ENCODE measurements at regions not wholly inside any gene's neighbourhood (a gene's known extent, or its start where the extent isn't known, plus 50 kb on each side); places are given as distances from the start of the nearest gene placed in this dataset.

DNA sequence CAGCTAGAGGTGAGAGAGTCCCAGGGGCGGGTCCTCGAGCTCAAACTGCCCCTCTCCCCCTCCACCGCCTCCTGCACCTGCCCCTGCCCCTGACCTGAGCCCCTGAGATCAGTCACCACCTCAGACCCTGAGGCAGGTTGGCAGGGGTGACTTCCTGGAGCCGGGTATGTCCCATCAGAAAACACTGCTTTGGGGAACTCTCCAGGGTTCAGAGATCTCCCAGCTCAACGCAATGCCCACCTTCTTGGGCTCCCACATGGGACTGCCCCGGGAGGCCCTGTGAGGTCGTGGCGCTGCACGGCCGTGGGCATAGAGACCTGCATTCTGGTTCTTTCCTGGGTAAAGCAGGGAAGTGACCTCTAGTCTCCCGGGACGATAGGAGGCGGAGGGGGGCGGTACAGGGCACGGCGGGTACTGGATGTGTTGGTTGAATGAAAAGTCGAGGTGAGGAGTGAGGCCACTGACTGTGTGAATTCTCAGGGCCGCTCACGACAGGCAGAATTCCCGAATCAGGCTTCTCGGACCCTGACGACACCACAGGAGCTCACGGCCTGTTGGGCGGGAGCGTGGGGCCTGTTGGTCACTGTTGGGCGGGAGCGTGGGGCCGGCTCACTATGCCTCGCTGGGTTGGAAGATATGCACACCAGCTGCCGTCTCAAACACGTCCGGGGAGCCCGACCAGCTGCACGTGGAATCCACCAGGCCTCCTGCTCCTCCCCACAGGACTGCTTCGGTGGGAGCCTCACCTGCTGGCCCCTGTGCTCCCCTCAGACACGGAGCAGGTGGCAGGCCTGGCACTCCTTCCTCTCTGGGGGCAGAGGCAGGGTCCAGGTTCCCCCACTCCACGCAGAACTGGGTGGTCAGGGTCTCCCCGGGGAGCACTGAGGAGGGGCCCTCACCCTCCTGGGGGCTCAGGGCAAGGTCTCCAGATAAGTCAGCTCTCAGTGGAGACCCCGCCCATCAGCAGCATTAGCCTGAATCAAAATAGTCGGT, 178.0 kb upstream of the PPP1R26 start:
- no peak overlapping the region for H3K4me3 ChIP-seq (ENCODE audit: low read depth, low read length)
- no peak for TF ChIP-seq CTCF (IDR thresholded peaks at IDR 0.05; ENCODE audit: borderline replicate concordance, insufficient read depth, low read depth, low read length)

DNA sequence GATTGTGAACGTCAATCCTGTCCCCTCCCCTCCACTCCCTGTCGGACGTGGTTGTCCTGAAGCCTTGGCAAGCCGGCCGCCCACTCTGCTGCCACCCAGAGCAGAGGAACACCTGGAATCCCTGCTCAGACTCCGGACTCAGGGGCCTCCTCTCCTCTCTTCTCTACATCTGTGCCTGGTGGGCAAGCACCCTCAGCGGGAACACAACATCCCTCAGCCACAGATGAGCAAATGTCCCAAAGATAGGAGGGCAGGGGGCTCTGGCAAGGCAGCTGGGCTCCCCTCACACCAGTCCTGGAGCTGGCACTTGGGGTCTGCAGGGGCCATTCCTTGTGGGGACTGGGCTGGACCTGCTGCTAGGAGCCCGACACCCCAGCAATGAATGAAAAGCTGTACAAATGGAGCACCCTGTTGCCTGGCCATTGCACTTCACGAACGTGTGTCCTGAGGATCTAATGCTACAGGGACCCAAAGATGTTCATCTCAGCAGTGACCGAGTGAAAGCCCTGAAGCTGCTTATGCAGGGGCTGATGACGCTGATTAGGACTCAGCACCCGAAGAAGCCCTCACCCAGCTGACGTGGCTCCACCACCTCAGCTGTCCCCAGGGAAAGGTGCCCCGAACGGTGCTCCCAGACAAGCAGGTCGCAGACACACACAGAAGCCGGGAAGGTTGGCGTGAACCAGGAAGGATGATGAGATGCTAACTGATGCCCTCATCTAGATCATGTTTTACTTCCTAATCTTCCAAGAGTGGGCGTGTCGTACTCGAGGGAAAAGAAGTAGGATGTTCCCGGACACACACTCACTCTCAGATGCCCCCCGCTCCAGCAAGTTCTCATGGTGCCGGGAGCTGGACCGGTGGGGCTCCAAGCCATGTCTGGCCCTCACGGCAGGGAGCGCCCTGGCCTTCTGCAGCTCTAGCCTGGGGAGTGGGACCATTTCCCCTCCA, 177.0 kb upstream of the PPP1R26 start:
- H3K4me3 ChIP-seq (ENCODE audit: low read depth, low read length) = no peak overlapping the region
- no peak for TF ChIP-seq CTCF (IDR thresholded peaks at IDR 0.05; ENCODE audit: borderline replicate concordance, insufficient read depth, low read depth, low read length)

GRCh38 chr9:135303280-135303647, 176.3 kb upstream of the PPP1R26 start:
- no peak for TF ChIP-seq CTCF (IDR thresholded peaks at IDR 0.05; ENCODE audit: borderline replicate concordance, insufficient read depth, low read depth, low read length)
- no peak overlapping the region for H3K4me3 ChIP-seq (ENCODE audit: low read depth, low read length)

DNA sequence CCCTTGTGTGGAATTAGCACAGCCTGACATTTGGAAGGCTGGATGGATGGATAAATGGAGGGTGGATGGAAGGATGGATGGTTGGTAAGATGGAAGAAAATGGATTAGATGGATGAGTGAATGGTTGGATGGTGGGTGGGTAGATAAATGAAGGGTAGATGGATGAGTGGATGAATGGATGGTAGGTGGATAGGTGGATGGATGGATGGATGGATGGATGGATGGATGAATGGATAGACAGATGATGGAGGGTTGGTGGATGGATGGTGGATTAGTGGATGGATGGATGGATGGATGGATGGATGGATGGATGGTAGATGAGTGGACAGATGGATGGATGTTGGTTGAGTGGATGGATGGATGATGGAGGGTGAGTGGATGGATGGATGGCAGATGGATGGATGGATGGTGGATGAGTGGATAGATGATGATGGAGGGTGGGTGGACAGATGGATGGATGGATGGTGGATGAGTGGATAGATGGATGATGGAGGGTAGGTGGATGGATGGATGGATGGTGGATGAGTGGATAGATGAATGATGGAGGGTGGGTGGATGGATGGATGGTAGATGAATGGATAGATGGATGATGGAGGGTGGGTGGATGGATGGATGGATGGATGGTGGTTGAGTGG, 175.6 kb upstream of the PPP1R26 start:
- TF ChIP-seq CTCF (IDR thresholded peaks at IDR 0.05; ENCODE audit: borderline replicate concordance, insufficient read depth, low read depth, low read length) = no peak
- no peak overlapping the region for H3K4me3 ChIP-seq (ENCODE audit: low read depth, low read length)

- no peak for TF ChIP-seq CTCF (IDR thresholded peaks at IDR 0.05; ENCODE audit: borderline replicate concordance, insufficient read depth, low read depth, low read length)
Observed at GRCh38 chr9:135304886-135305285, 174.7 kb upstream of the PPP1R26 start.

DNA sequence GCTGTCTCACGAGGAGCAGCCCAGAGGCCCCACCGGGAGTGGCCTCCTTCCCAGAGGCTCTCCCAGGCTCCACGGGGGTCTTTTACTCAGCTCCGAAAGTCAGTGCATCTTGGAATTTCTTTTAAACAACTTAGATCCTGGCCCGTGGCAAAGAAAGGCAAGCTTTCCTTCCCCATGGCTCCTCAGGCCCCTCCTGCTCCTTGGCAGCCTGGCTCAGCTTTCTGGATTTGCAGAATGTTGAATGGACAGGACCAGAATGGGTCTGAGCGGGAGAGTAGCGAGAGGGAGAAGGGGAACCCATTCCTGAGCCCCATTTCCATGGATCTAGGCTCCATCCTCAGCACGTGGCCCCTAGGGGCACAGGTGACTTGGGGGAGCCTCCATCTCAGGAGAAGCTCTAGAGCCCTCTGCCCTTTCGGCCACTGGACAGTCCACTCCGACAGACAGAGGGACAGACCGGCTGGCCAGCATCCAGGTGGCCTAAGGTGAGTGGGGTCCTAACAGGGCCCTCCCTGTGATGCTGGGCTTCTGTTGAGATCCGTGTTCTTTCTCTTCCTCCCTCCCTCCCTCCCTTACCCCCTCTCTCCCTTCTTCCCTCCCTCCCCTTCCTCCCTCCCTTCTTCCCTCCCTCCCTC, 173.9 kb upstream of the PPP1R26 start:
- TF ChIP-seq CTCF (IDR thresholded peaks at IDR 0.05; ENCODE audit: borderline replicate concordance, insufficient read depth, low read depth, low read length) = no peak
- no peak overlapping the region for H3K4me3 ChIP-seq (ENCODE audit: low read depth, low read length)

More at GRCh38 chr9:135304886-135305285, 174.7 kb upstream of the PPP1R26 start:
- no peak overlapping the region for H3K4me3 ChIP-seq (ENCODE audit: low read depth, low read length)

Measured in GM12875 (cell line).